HepG2 (cell line): ENCODE measurements at regions not wholly inside any gene's neighbourhood (a gene's known extent, or its start where the extent isn't known, plus 50 kb on each side); places are given as distances from the start of the nearest gene placed in this dataset.
A peak's percentile ranks its signal among the peaks of the same experiment; 100 is the strongest.

Experiments used
- ATAC-seq: fragments of 200-7000 bp; cut with Tn5 transposase; 3 replicates; pipeline ENCODE4 v1.9.1; 2020; ENCODE audit warnings: mild to moderate bottlenecking, moderate library complexity
- BruUV-seq: library from RNA; stranded (reverse); fragments of 400-500 nt; replicated peaks from 2 replicates; lab custom pipeline; 2021; lab: Mats Ljungman, UMichigan
- CTCF ChIA-PET: fragments of 300-600 bp; formaldehyde crosslinking; extraction: SDS; loops from one replicate; lab custom pipeline; 2021; ENCODE audit warnings: low total read pairs, inconsistent platforms, low intra/inter-chr PET ratio; lab: Yijun Ruan, JAX
- POLR2A ChIA-PET: fragments of 350-600 bp; sonication (Branson Sonifier 250); formaldehyde crosslinking; loops from one replicate; lab custom pipeline; 2020; ENCODE audit warnings: antibody characterized with exemption, inconsistent platforms; lab: Yijun Ruan, JAX
- DNase-seq: peaks from one replicate; pipeline ENCODE4 v3.0.0-alpha.2; 2015; ENCODE audit warnings: low spot score
- FAIRE-seq: peaks from 3 replicates; lab custom pipeline; 2011; peaks lifted over from hg19 to GRCh38; lab: Jason Lieb, UNC
- H2AFZ ChIP-seq: one replicate; pipeline ENCODE4 v1.6.1; 2011; ENCODE audit warnings: low read length, inconsistent platforms
- H3K27ac ChIP-seq: fragments of 300-600 bp; 3 replicates; pipeline ENCODE4 v1.8.0; 2011; ENCODE audit warnings: mixed run types, mild to moderate bottlenecking, mixed read lengths, low read length, inconsistent platforms; ENCODE audit not compliant: insufficient read depth; ENCODE audit errors: extremely low read length
- H3K27me3 ChIP-seq, 2 experiments: fragments of 200-600 bp in 1 of 2; 2 replicates in 1 of 2; 3 replicates in 1 of 2; pipeline versions ENCODE4 v1.6.0 to v1.8.0; 2011; ENCODE audit warnings: low read length in 2 of 2, mild to moderate bottlenecking in 2 of 2, moderate library complexity in 2 of 2, inconsistent platforms in 1 of 2; ENCODE audit not compliant: insufficient read depth in 2 of 2, control insufficient read depth in 1 of 2
- H3K36me3 ChIP-seq, 2 experiments: fragments of 200-600 bp in 1 of 2; replicated peaks in 1 of 2; 2 replicates in 1 of 2; 3 replicates in 1 of 2; pipeline versions ENCODE4 v1.5.1 to v1.8.0; 2011; ENCODE audit warnings: low read length in 2 of 2, inconsistent platforms in 1 of 2; ENCODE audit not compliant: insufficient read depth in 2 of 2, control insufficient read depth in 1 of 2
- H3K4me1 ChIP-seq: 2 replicates; pipeline ENCODE4 v1.5.1; 2012; ENCODE audit warnings: low read length, inconsistent platforms; ENCODE audit not compliant: insufficient read depth
- H3K4me2 ChIP-seq: 2 replicates; pipeline ENCODE4 v1.6.0; 2011; ENCODE audit warnings: low read depth, low read length, inconsistent platforms
- H3K4me3 ChIP-seq, 3 experiments: fragments of 200-600 bp in 1 of 3; sonication (generic), shearing (Covaris generic) in 1 of 3; replicated peaks in 1 of 3; 2 replicates each; pipeline ENCODE4 v1.5.1; 2011 to 2016; ENCODE audit warnings: low read length in 3 of 3, inconsistent platforms in 2 of 3, low read depth in 2 of 3, mild to moderate bottlenecking in 2 of 3, control low read depth in 1 of 3, mixed read lengths in 1 of 3; ENCODE audit not compliant: insufficient read depth in 1 of 3
- H3K79me2 ChIP-seq: one replicate; pipeline ENCODE4 v1.6.1; 2011; ENCODE audit warnings: low read length, inconsistent platforms; ENCODE audit not compliant: insufficient read depth
- H3K9ac ChIP-seq: 2 replicates; pipeline ENCODE4 v1.6.0; 2011; ENCODE audit warnings: mild to moderate bottlenecking, low read depth, low read length, inconsistent platforms; ENCODE audit not compliant: insufficient read depth
- H3K9me3 ChIP-seq: 2 replicates; pipeline ENCODE4 v1.5.1; 2012; ENCODE audit warnings: mild to moderate bottlenecking, low read length
- H4K20me1 ChIP-seq: 2 replicates; pipeline ENCODE4 v1.6.0; 2011; ENCODE audit warnings: inconsistent platforms, mild to moderate bottlenecking, low read length, moderate library complexity; ENCODE audit not compliant: insufficient read depth
- CCDC6 ChIP-seq: sonication (generic); formaldehyde crosslinking; IDR thresholded peaks from 2 replicates; pipeline ENCODE4 v1.8.1; 2022; ENCODE audit warnings: mild to moderate bottlenecking, missing genetic modification reagents, moderate library complexity
- GATAD1 ChIP-seq: IDR thresholded peaks from 2 replicates; pipeline ENCODE4 v1.6.1; 2016; ENCODE audit warnings: missing genetic modification reagents, missing compliant biosample characterization
- GLI4 ChIP-seq: sonication (generic); formaldehyde crosslinking; IDR thresholded peaks from 2 replicates; pipeline ENCODE4 v1.5.1; 2020; ENCODE audit warnings: missing genetic modification reagents, mild to moderate bottlenecking, moderate library complexity, borderline replicate concordance
- HNF4A ChIP-seq: sonication (generic); formaldehyde crosslinking; IDR thresholded peaks from 2 replicates; pipeline ENCODE4 v1.4.0; 2020; ENCODE audit warnings: missing genetic modification reagents
- NFATC3 ChIP-seq: sonication (generic); formaldehyde crosslinking; IDR thresholded peaks from 2 replicates; pipeline ENCODE4 v1.5.1; 2020; ENCODE audit warnings: mild to moderate bottlenecking, missing genetic modification reagents
- NR2C2 ChIP-seq: sonication (generic); formaldehyde crosslinking; IDR thresholded peaks from 2 replicates; pipeline ENCODE4 v1.4.0; 2020; ENCODE audit warnings: missing genetic modification reagents, mild to moderate bottlenecking, moderate library complexity, borderline replicate concordance
- PHF8 ChIP-seq: sonication (generic); formaldehyde crosslinking; IDR thresholded peaks from 2 replicates; pipeline ENCODE4 v1.5.0; 2020; ENCODE audit warnings: missing genetic modification reagents
- THAP7 ChIP-seq: sonication (generic); formaldehyde crosslinking; IDR thresholded peaks from 2 replicates; pipeline ENCODE4 v1.8.1; 2023; ENCODE audit warnings: mild to moderate bottlenecking, missing genetic modification reagents
- ZMYM3 ChIP-seq: sonication (generic); formaldehyde crosslinking; IDR thresholded peaks from 2 replicates; pipeline ENCODE4 v1.5.1; 2020; ENCODE audit warnings: mild to moderate bottlenecking, missing genetic modification reagents
- ZNF556 ChIP-seq: sonication (generic); formaldehyde crosslinking; IDR thresholded peaks from 2 replicates; pipeline ENCODE4 v1.4.0; 2020; ENCODE audit warnings: mild to moderate bottlenecking, missing genetic modification reagents, borderline replicate concordance
- ZNF598 ChIP-seq: sonication (generic); formaldehyde crosslinking; IDR thresholded peaks from 2 replicates; pipeline ENCODE4 v1.5.1; 2020; ENCODE audit warnings: mild to moderate bottlenecking, missing genetic modification reagents, borderline replicate concordance
- ZNF75D ChIP-seq: sonication (generic); formaldehyde crosslinking; IDR thresholded peaks from 2 replicates; pipeline ENCODE4 v1.8.1; 2023; ENCODE audit warnings: missing genetic modification reagents, mild to moderate bottlenecking, borderline replicate concordance
- ZZZ3 ChIP-seq: sonication (generic); formaldehyde crosslinking; IDR thresholded peaks from 2 replicates; pipeline ENCODE4 v1.4.0; 2020; ENCODE audit warnings: missing genetic modification reagents, mild to moderate bottlenecking, borderline replicate concordance
- WGBS: methylation state at CpG from one replicate; pipeline ENCODE4 v1.1.6; 2017; ENCODE audit warnings: low lambda C conversion rate; 5-methylcytosine and 5-hydroxymethylcytosine counted together
- in situ Hi-C: cut with HindIII; loops from 2 replicates; pipeline ENCODE4 v1.10.0; 2017; ENCODE audit warnings: low pct_unique_long_range_greater_than_20kb; ENCODE audit not compliant: extremely low pct_ligation_motif_present
- intact Hi-C: fragments of 100-400 bp; cut with micrococcal nuclease; formaldehyde crosslinking; loops from one replicate; pipeline ENCODE4 v1.10.0; 2022; ENCODE audit not compliant: unreplicated experiment

- Histone ChIP-seq H3K9me3 (no peaks in the 10 kb centered on the region), H3K4me2 (no peak overlapping the region), H3K4me3 (no peak overlapping the region), H4K20me1 (no peaks in the 10 kb centered on the region), H3K9ac (no peak overlapping the region), H3K27ac (no peak overlapping the region), H3K36me3 (no peaks in the 10 kb centered on the region), H3K27me3 (peaks cover 0 to 3% of the 10 kb centered on the region in 2 experiments; a peak in 1 of 5 replicates), H3K79me2 (no peaks in the 10 kb centered on the region), H3K4me1 (peaks cover 4% of the 10 kb centered on the region), H2AFZ (no peak overlapping the region)
- DNase-seq (no peak), ATAC-seq (no peak), FAIRE-seq (no peak)
- in situ Hi-C loops = no loop called here
- TF ChIP-seq ZMYM3 (CRISPR knock-in tag) (no peak), PHF8 (CRISPR knock-in tag) (no peak), ZNF556 (CRISPR knock-in tag) (no peak), GLI4 (CRISPR knock-in tag) (no peak), ZZZ3 (CRISPR knock-in tag) (no peak), GATAD1 (no peak), ZNF598 (no peak), NFATC3 (CRISPR knock-in tag) (no peak), NR2C2 (CRISPR knock-in tag) (no peak)
- intact Hi-C loops = no loop called here
- ChIA-PET CTCF (no interaction called here), POLR2A (no interaction called here)
- WGBS = 69% methylated on average over 8 of the region's 8 CpGs
- BruUV-seq = no TSS peak
Measured at GRCh38 chr3:72210261-72210660, 425.3 kb upstream of the PROK2 start.

GRCh38 chr3:72205297-72205826, 420.4 kb upstream of the PROK2 start:
- Histone ChIP-seq H3K4me3 (no peak overlapping the region), H3K27me3 (no peaks in the 10 kb centered on the region; a peak in 1 of 5 replicates), H3K4me1 (peaks cover 7% of the 10 kb centered on the region), H2AFZ (no peak overlapping the region), H3K9me3 (no peaks in the 10 kb centered on the region; the same call in 1 of the 2 replicates), H3K4me2 (no peak overlapping the region), H3K9ac (no peak overlapping the region), H4K20me1 (no peaks in the 10 kb centered on the region), H3K36me3 (no peaks in the 10 kb centered on the region), H3K27ac (no peak overlapping the region), H3K79me2 (no peaks in the 10 kb centered on the region)
- POLR2A ChIA-PET = no interaction called here
- DNase-seq = no peak
- intact Hi-C loops (no loop called here), in situ Hi-C loops (no loop called here)
- CTCF ChIA-PET = no interaction called here
- FAIRE-seq = no peak
- no peak; the same call in 2 of the 3 replicates for ATAC-seq
- TF ChIP-seq HNF4A = peak; percentile 27; the same call in 1 of the 2 replicates
- no peak for TF ChIP-seq ZNF75D
- TF ChIP-seq CCDC6 = no peak
- no peak for TF ChIP-seq THAP7 (CRISPR knock-in tag)
- 22% methylated on average over 8 of the region's 8 CpGs for WGBS
- BruUV-seq = no TSS peak
